HG03103 (cell line): ENCODE measurements at regions not wholly inside any gene's neighbourhood (a gene's known extent, or its start where the extent isn't known, plus 50 kb on each side); places are given as distances from the start of the nearest gene placed in this dataset.
A peak's percentile ranks its signal among the peaks of the same experiment; 100 is the strongest.

Source experiments
- ATAC-seq: cut with Tn5 transposase; IDR thresholded peaks from one replicate; pipeline ENCODE4 v1.9.1; 2021; ENCODE audit warnings: low read depth; ENCODE audit not compliant: unreplicated experiment

GRCh38 chr9:1726993-1727759 is 288.0 kb upstream of the SMARCA2 start:
- no peak for ATAC-seq

- no peak for ATAC-seq
Measured at GRCh38 chr9:1729631-1730030, 285.5 kb upstream of the SMARCA2 start.

GRCh38 chr9:1732670-1733069 is 282.5 kb upstream of the SMARCA2 start:
- peak; percentile 54 for ATAC-seq

GRCh38 chr9:1738511-1739100 is 276.5 kb upstream of the SMARCA2 start:
- ATAC-seq = no peak

- no peak for ATAC-seq
Measured at GRCh38 chr9:1743121-1743960, 271.8 kb upstream of the SMARCA2 start.

DNA sequence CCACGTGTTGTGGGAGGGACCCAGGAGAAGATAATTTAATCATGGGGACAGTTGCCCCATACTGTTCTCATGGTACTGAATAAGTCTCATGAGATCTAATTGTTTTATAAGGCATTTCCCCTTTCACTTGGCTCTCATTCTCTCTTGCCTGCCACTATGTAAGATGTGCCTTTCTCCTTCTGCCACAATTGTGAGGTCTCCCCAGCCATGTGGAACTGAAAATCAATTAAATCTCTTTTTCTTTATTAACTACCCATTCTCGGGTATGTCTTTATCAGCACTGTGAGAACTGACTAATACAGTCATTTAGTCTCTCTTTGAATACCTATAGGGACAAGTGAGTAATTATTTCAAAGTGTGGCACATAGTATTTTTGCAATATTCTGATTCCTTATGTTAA is 269.2 kb upstream of the SMARCA2 start:
- ATAC-seq = no peak

GRCh38 chr9:1747417-1747967 is 267.7 kb upstream of the SMARCA2 start:
- no peak for ATAC-seq

DNA sequence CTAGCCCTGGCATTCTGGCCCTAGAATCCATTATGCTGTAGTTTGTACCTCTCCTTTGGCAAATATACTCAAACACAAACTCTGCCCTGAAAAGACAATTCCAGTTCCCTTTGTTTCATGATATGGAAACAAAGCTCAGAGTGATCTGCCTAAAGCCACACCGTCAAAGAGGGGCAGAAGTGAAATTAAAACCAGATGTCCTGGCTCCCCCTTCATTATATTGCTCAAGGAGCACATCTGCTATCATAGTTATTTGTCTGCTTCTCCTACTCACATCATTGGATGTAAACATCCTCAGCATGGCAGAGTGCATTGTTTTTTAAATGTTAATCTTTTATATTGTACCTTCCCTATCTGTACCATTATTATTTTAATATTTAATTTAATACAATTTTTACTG is 266.7 kb upstream of the SMARCA2 start:
- ATAC-seq = no peak

DNA sequence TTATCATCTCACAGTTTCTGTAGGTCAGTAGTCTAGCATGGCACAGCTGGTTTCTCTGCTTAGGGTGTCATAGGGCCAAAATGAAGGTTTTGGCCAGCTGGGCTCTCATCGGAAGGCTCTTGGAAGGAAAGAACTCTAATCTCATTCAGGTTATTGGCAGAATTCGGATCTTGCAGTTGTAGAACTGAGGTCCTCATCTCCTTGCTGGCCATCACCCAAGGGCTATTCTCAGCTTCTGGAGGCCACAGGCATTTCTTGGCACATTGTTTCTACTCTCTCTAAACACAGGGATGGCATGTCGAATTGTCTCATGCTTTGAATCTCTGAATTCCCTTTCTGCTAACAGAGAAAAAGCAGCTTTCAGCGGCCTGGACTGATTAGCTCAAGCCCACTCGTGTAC is 258.0 kb upstream of the SMARCA2 start:
- ATAC-seq = no peak

DNA sequence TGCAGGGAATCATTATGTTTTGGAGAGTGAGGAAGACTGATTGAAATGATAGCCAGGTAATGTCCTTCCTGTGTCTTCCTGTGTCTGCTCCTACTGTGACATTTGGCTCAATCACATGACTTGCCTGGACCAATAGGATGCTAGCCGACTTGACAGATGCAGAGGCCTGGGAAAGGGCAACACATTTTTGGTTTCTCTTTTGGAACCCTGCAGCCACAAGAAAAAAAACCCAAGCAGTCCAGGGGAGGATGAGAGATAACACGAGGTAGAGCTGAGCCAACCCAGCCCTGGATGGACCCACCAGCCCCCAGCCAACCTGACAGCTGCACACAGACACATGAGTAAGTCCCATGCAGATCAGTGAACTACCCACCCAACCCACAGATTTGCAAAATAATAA is 256.1 kb upstream of the SMARCA2 start:
- ATAC-seq = no peak

DNA sequence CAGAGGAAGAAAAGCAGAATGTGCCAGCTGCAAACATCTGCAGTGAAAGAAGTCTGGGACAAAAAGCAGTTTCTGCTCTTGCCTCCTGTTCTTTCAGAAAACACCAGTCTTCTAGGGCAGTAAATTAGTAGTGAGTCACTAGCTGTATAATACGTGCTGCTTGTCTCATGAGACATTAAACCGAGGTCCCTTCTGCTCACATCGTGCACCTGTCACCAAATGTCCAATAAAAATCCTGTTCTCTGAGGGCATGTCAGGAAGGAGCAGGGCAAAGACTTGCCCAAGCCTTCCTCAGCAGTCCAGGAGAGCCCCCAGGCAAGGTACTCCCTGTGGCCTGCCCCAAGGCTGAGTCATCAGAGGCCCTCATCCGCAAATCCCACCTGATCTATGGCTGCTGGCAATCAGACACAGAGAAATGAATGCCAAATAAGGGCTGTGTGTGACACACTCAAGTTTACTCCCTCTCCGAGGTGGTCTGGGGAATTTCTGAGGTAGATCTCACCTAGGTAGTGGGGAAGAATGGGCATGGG is 255.3 kb upstream of the SMARCA2 start:
- ATAC-seq = no peak

DNA sequence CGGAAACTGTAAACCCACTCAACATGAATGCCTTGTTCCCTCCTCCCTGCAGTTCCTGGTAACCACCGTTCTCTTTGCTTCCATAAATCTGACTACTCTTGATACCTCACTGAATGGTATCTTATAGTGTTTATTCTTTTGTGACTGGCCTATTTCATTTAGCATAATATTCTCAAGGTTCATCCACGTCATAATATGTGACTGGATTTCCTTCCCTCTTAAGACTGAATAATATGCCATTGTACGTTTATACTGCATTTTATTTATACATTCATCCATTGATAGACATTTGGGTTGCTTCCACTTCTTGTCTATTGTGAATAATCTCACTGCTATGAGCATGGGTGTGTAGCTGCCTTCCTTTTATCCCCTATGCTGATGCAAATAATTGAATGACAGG is 253.3 kb upstream of the SMARCA2 start:
- ATAC-seq = no peak

DNA sequence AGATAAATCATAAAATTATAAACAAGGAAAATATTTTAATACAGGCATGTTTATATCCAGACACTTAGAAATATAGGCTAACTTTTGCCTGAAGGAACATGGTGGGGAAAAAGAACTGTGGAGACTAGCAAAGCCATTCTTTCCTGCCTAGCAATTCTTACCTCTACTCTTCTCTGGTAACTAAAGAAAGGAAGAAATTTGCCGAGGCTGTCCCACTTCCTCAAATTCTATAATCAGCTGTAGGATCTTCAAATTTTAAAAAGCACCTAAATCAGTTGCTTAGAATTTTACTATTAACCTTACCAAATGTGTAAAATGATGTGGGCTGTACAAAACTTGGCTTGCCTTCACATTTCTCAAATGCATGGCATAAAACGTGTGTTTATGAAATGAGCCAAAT is 249.1 kb upstream of the SMARCA2 start:
- ATAC-seq = no peak

DNA sequence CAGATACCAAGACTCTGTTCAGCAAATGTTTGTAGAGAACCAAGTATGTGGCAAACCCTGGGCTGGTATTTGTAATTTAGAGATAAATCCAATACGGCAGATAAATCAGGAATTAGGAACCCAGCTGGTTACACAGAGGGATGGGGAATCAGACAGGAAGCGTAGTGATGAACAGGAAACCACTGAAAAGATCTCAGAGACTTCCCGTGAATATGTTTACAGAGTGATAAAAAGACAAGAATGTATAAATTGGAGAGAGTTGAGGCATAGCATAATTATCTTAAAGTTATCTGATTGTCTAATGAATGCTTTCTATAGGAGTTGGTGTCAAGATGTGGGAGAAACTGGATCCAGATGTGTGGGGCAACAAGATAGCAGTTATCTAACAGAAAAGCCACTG is 246.6 kb upstream of the SMARCA2 start:
- ATAC-seq = no peak

DNA sequence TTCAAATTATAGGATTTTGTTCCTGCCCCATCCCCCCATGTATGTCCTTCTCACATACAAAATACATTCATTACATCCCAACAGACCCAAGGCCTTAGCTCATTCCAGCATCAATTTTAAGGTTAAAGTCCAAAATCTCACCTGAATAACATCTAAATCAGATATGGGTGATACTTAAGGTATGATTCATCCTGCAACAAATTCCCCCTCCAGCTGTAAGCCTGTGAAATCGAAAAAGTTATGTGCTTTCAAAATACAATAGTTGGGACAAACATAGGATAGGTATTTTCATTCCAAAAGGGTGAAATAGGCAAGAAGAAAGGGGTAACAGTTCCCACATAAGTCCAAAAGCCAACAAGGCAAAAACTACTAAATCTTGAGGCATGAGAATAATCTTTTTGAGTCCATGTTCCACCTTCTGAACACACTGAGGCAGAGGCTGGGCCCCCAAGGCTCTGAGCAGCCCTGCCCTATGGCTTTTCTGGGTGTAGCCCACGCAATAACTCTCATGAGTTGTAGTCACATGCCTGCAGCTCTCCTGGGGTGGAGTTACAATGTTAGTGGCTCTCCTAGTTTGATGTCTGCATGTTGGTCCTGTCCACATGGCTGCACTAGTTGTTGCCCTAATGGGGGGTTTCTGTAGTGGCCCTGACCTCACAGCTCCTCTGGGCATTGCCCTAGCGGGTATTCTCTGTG is 243.9 kb upstream of the SMARCA2 start:
- no peak for ATAC-seq

- no peak for ATAC-seq
Measured at GRCh38 chr9:1775230-1775629, 239.9 kb upstream of the SMARCA2 start.

- ATAC-seq = no peak
Measured at GRCh38 chr9:1776668-1777067, 238.5 kb upstream of the SMARCA2 start.

GRCh38 chr9:1791191-1791590 is 224.0 kb upstream of the SMARCA2 start:
- no peak for ATAC-seq

DNA sequence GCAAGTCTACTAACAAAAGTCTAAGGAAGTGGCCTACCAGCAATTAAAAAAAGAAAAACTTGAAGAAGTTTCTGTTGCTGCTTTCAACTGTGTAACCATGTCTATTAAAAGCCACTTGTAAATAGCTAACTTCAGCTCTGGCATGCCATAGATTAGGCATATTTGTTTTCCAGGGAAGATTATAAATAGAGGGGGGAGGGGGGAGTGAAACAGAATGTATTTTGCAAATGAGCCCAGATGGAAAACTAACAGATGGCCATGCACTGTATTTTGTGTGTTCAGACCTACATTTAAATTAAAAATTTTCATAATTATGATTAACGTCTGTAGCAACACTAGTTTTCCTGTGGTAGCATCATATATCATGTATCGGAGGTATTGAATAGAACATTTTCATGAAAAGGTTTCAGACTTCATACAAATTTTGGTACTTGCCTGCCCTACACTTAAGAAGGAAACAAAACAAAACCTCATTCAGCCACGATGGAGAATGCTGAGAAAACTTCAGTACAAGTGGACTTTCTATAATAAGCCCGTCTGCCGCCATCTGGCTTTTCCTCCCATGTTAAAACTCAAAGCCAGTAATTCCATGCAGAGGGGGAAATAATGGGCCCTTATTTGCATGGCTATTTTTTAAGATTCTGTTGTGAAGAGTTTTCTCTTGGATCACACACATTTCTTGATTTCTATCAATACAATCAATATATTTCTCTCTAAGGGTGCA is 220.4 kb upstream of the SMARCA2 start:
- no peak for ATAC-seq
